GM19328 (cell line): ENCODE measurements at regions not wholly inside any gene's neighbourhood (a gene's known extent, or its start where the extent isn't known, plus 50 kb on each side); places are given as distances from the start of the nearest gene placed in this dataset.
"Not testable (repeated sequence)": the region's sequence is repeated elsewhere in the genome, so short reads cannot be mapped to it uniquely, and the experiment has no call there.

Experiments
- ATAC-seq: cut with Tn5 transposase; IDR thresholded peaks from one replicate; pipeline ENCODE4 v1.9.1; 2021; ENCODE audit warnings: mild to moderate bottlenecking, moderate library complexity; ENCODE audit not compliant: unreplicated experiment

DNA sequence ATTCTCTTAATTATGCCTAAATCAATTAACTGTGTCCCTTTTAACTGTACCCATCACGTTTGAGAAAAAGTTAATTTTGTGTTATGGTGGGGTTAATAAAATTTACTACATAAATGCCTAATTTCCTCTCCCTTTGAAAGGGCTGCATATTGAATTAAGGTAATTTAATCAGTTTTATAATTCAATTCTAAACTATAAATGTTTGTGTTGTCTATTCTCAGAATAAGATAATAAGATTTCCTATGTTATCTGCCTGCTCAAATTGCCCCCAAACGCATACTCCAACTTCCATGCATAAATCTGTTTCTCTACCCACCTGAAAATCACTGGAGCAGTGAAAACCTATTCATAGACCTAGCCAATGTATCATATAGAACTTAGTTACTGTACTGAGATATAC, 1716.1 kb downstream of the SI start:
- ATAC-seq, result no peak

GRCh38 chr3:163361357-163361878, 1716.9 kb downstream of the SI start:
- ATAC-seq, result not testable (repeated sequence)

GRCh38 chr3:163347944-163348343, 1730.4 kb downstream of the SI start:
- no peak for ATAC-seq

- no peak for ATAC-seq
Measured at GRCh38 chr3:163335429-163335828, 1742.9 kb downstream of the SI start.

GRCh38 chr3:163328680-163329079, 1749.6 kb downstream of the SI start:
- no peak for ATAC-seq

DNA sequence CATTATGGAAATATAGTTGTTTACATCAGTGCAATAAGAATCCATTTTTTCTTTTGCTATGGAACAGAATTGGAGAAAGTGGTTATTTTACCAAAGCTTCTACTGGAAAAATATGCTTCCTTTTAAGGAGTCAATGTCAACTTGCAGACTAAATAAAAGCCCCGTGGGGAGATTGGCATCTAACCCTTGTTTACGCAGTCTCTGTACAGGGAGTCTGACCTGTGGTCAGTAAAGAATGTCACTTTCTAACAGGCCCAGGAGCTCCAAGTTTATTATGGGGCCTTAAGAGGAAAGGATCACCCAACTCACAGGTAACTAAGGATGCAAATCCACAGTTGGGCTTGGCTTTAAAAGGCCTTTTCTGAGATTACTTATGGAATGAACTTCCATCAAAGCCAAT, 1751.2 kb downstream of the SI start:
- ATAC-seq, result no peak

DNA sequence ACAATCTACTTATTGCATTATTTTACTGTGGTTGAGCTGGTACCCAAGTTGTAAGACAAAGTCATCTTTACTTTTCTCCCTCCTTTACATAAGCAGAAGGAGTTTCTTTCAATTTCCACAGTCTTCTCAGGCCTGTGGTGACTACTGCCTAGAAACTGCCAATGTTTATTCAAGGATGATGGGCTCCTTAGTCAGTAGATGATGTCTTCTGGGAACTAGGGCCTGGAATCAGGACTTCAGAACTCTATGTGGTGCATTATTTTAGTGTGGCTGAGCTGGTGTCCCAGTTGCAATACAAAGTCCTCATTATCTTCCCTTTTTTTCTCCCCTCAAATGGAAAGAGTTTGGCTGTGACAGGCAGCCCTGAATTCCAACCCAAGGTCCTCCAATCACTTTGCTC, 1762.5 kb downstream of the SI start:
- ATAC-seq, result no peak

- no peak for ATAC-seq
Measured at GRCh38 chr3:163306405-163306804, 1771.9 kb downstream of the SI start.

DNA sequence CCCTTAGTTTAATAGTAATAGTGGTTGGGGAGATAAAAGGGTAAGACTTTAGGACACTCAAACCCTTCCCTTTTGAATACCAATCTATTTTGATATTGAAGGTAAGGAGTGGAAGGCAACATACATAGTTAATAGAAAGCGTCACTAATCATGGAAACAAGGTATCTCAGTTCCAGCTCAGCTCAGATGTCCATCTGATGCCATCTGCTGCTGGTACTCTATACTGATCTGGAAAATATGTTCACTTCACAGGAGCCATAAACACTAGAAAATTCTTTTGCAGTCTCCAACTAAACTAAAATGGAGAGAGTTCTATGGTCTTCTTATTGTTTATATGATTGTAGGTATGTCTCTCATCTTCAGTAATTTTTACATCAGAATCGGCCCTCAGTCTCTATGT, 1777.1 kb downstream of the OTOL1 start:
- no peak for ATAC-seq

DNA sequence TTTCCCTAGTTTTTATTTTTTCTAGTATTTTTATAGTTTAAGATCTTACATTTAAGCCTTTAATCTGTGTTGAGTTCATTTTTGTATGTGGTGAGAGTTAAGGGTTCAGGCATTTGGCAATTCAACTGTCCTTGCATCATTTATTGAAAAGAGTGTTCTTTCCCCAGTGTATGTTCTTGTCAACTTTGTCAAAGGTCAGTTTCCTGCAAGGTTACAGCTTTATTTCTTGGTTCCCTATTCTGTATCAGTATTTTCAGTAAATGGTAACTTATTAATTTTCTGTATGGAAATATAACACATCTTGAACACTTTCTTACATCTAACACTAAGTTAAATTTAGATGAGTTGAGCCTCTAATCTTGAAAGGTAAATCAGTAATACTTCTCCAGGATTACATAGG, 1770.1 kb downstream of the OTOL1 start:
- ATAC-seq, result no peak

DNA sequence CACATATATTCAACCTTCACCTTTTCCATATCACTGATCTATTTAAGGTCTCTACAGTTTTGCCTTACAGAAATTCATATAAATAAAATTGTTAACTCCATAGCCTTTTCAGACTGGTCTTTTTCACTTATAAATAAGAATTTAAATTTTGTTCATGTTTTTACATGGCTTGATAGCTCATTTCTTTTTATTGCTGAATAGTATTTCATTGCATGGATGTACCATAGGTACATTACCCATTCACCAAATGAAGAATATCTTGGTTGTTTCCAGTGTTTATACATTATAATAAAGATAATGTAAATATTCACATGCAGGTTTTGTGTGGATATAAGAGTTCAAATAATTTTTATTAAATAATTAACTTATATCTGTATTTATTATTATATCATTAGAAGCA, 1765.0 kb downstream of the OTOL1 start:
- ATAC-seq, result no peak

- ATAC-seq, result no peak
Measured at GRCh38 chr3:163261056-163261455, 1764.4 kb downstream of the OTOL1 start.

DNA sequence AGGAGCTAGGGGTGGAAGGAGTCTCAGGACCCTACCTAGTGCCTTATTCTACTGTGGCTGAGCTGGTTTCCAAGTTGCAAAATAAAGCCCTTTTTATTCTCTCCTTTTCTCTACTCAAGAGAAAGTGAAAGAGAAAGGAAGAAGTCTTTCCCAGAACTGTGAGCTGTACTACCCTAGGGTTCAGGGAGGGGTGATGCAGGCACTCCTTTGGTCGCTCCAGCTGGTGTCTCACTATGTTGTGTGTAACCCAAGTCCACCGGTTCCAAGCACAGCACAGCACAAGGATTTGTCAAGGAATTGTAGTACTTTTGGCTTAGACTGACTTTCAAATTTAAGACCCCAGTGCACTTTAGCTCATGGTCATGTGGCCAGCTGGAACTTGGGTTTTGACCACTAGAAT, 1721.7 kb downstream of the OTOL1 start:
- ATAC-seq, result no peak

DNA sequence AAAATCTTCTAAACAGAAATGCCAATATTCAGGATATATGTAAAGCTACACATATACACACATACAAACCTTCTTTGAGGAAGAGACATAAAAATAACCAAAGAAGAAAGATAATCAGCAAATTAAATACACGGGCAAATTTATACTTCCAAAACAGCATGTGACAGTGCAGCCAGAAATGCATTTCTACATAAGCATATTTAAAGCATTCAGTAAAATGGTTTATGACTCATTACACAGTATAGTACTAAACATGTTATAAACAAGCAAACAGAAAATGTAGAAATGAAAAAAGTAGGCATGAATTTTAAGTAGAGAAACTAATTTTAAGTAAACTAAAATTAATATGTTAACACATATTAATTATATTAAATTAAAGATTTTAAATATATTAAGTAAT, 1717.2 kb downstream of the OTOL1 start:
- ATAC-seq, result no peak

DNA sequence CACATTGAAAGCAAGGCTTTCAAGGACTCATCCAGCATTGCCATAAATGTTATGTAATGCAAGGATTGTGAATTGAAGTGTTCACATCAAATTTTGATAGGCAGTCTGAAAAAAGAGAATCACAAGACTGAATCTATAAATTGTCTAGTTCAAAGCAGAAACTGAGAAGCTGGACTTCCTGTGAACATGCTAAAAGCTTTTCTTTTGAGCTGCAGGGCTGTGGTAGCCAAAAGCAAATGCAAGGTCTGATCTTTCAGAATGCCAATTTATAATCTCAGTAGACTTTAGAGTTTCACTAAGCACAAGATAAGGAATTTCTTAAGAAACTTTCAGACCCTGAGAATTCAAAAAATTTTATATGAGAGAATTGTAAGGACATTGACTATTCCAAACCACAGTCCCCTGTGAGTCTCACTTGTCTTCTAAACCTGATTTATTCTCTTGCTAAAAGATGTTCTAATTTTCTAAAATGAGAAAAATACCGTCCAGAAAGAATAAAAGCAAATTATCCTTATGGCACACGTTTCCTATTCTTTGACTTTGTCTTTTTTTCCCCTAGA, 1700.3 kb downstream of the OTOL1 start:
- no peak for ATAC-seq

DNA sequence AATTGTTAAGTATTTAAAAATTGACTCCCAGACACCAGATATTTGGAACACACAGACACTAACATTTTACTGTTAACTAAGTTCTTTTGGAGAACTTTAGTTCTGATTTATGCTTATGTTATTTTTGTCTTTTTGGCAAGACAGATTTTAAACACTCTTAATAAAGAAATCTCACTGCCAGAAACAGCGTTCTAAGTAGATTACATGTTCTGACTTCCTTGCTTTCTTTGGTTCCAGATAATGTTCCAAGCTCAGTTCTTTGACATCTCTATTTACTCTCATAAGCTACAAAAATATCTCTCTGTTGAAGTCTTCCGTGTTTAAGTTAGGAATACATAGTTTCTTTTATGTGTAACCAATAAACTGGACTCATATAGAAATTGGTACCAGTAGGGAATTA, 1699.6 kb downstream of the OTOL1 start:
- ATAC-seq, result no peak

DNA sequence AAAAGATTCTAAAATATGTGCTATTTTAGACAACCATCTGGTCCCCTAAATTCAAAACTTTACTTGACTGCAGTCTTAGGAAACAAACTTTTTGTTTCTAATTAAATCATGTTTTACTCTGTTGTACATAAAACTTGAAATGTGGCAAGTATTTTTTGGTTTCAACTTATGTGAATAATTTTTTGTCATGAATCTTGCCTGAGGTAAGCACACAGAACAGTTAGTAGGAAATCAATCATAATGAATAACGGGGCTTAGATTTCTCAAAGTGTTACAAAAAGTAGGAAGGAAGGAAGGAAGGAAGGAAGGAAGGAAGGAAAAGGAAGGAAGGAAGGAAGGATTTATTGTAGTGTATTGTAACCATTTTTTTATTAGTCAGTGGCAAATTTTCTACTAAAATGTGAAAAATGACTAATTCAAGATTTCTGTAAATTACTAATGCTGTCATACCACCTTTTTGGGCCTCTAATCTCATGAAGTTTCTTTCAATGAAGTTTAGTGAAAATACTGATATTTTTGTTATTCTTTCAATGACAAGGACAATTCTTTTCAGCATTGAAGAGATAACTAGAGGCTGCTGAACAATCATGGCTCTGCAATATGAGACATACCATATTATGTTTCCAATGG, 1689.2 kb downstream of the OTOL1 start:
- no peak for ATAC-seq

DNA sequence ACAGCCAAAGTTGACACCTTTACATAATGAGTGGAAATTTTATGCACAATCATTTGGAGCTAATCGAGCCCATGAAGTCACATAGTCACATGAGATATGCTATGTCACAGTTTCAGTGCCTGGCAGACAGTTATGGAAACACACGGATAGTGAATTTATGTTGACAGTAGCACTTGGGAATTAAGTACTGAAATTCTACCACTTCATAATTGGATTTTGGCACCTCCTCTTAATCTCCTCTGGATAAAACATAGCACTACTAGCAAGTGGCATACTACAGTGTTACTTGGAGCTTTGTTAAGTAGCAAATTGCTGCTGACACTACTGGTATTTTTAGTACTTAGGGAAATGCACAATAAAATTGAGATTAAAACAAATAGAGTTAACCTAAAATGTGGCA, 1679.4 kb downstream of the OTOL1 start:
- no peak for ATAC-seq

GRCh38 chr3:163172513-163172912, 1675.9 kb downstream of the OTOL1 start:
- ATAC-seq, result not testable (repeated sequence)

DNA sequence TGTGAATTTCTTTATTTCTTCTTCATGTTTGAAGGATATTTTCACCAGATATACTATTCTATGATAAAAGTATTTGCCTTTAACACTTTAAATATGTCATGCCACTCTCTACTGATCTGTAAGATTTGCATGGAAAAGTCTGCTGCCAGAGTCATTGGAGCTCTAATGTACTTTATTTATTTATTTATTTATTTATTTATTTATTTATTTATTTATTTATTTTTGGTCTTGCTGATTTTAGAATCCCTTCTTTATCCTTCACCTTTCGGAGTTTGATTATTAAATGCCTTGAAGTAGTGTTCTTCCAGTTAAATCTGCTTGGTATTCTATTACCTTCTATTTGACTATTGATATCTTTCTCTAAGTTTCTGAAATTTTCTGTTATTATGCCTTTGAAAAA, 1669.6 kb downstream of the OTOL1 start:
- no peak for ATAC-seq

DNA sequence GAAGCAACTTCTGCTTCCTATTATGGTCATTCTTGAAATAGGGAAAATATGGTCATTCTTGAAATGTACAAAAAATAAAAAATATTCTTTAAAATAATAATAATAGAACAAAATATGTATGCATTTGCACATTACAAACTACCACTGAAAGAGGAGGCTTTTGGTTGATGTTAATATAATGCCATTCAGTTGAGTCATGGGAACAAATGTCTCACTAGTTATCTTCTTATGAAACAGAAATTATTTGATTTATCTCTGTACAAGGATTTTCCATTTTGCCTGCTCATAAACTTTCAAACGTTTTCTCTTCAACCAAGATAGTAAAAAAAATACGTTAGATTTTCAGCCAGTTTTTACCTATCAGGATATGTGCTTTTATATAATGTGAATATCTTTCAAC, 1662.7 kb downstream of the OTOL1 start:
- ATAC-seq, result no peak

DNA sequence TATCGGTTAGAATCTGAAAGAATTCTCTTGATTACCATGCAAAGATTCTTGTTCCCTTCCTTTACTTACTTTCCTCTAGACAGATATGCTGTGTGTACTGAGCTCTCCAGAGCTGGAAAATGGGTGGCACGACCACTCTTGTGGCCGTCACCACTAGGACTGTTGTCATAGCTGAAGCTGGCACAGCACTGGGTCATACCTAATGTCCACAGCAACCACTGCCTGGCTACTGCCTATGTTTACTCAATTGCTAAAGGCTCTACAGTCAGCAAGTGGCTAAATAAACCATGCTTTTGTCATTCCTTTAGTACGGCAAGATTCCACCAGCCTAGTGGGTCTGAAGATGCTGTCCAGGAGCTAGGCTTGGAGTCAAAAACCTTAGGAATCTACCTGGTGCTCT, 1643.0 kb downstream of the OTOL1 start:
- no peak for ATAC-seq

DNA sequence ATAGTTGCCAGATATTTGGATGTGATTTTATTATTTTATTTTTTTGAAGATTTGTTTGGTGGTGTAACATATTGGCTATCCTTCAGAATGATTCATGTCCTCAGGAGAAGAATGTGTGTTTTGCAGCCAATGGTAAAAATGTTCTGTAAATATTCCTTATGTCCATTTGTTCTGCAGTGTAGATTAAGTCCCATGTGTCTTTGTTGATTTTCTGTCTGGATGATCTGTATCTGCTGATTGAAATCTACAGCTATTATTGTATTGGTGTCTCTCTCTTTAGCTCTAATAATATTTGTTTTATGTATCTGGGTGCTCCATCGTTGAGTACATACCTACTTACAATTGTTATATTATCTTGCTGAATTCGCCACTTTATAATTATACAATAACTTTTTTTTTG, 1641.7 kb downstream of the OTOL1 start:
- ATAC-seq, result no peak
